NCI-H226 (cell line): ENCODE measurements at regions not wholly inside any gene's neighbourhood (a gene's known extent, or its start where the extent isn't known, plus 50 kb on each side); places are given as distances from the start of the nearest gene placed in this dataset.

ENCODE experiments used
- DNase-seq: peaks from one replicate; pipeline ENCODE4 v3.0.0-alpha.2; 2015

DNA sequence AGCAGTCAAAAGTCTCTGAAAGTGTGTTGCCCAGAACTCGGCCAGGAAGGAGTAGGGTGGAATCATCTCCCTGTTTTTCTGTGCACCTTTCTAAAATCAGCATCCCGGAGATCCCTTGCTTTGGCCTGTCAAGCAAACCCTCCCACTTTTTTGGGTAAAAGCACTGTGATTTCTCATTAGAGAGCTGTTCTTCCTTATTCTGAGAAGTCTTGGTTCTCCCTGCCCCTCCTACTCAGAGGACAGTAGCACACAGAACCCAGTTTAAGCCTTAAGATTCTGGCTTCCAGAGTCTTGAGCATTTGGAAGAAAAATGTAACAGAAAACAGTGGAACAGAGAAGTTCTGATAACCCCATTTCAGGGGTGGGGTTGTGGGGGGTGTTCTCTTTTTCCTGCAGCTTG, 52.6 kb upstream of the KATNAL1 start:
- DNase-seq, result no peak

GRCh38 chr13:30360586-30360985, 53.2 kb upstream of the KATNAL1 start:
- no peak for DNase-seq

DNA sequence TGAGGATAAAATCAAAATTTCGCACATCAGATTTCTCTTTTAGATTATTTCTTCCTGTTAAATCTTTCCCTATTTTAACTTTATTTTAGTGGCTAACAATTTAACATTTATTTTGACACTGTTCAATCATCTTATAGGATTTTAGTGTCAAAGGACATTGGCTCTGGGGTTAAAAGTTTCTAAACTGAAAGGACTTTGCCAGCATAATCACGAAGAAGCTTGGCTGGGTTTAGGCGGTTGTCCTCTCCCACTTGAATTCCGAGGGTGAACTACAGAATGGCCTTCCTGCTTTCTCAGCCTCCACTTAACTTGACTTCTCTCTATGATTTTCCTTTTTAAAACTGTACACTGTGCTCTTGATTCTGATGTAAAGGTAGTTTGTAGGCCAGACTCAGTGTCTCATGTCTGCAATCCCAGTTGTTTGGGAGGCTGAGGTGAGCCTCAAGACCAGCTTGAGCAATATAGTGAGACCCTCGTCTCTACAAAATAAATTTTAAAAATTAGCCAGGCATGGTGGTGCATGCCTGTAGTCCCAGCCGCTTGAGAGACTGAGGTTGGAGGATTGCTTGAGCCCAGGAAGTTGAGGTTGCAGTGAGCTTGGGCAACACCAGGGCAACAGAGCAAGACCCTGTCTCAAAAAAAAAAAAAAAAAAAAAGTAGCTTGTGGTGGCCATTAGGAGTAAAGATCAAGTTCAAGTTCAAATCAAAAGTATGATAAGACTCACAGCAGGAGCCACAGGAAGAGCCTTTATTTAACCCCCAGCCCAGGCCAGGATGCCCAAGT, 54.8 kb upstream of the KATNAL1 start:
- DNase-seq, result no peak

- no peak for DNase-seq
Observed at GRCh38 chr13:30362869-30363268, 55.5 kb upstream of the KATNAL1 start.

DNA sequence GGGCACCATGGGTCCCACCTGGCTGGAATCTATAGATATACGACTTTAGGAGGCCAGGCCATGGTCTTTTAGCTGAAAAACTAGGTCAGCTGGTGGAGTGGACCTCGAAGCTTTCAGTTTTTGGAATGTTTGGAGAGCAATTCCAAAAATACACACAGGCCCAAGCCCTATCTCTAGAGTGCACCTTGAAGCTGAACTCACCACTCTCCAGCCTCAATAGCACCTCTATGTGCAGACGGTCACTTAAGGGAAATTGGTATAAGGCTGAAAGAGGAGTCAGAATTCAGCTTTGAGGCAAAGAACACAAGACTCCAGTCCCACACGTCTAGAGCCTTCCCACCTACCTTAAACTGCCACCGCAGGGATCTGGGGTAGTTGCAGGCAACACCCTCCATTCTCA, 56.4 kb upstream of the KATNAL1 start:
- DNase-seq, result no peak

DNA sequence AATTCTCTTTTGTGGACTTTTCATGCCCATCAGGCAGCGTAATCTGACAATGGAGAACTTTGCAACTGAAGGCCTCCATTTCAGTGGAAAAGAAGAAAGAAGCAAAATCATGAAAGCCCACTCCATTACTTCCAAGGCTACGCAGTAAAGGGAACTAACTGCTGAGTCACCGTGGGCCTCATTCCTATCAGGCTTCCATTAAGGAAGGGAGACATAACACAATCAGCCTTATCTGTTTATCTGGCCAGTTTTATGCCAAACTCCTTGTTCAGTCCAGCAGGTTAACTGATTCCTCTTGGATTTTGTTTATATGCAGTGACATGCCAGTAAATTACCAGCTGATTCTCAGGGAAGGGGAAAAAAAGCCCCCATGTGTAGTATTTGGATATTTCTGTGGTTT, 56.8 kb upstream of the KATNAL1 start:
- DNase-seq, result no peak

- no peak for DNase-seq
Observed at GRCh38 chr13:30364876-30365275, 57.4 kb upstream of the UBE2L5 start.

DNA sequence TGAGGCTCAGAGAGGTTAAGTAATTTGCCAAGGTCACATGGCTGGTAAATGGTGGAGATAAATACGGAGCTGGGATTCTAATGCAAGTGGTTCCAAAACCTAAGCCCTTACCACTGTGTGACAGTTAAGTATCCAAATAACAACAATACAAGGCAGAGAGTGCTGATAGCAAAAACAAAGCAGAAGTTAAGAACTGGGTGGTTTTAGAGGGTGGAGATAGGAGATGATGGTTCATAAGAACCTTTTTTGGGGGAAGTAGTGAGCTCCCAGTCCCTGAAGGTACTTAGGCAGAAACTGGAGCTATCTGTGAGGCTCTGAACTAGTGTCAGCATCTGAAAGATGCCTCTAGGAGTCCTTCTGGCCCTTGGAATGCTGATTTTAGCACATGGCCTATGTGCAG, 56.2 kb upstream of the UBE2L5 start:
- no peak for DNase-seq

- DNase-seq, result no peak
Observed at GRCh38 chr13:30367296-30367695, 55.0 kb upstream of the UBE2L5 start.

DNA sequence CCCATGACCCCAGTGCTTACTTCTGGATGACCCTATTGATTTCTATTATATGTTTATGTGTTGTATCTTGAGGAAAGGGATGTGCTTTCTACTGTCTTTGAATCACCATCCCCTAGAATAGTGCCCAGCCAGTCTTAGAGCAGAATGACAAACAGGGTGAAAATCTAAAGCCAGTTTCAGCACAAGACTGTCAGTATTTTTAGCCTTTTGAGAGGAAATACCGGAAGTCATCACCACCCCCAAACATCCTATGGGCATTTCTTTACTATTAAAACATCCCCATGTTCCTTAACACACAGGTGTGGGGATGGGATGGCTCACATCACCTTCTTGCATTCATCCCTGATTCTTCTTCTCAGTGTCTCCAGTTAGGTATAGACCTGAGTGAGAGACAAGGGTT, 52.1 kb upstream of the UBE2L5 start:
- DNase-seq, result no peak

- no peak for DNase-seq
Observed at GRCh38 chr13:30370916-30371521, 51.3 kb upstream of the UBE2L5 start.

DNA sequence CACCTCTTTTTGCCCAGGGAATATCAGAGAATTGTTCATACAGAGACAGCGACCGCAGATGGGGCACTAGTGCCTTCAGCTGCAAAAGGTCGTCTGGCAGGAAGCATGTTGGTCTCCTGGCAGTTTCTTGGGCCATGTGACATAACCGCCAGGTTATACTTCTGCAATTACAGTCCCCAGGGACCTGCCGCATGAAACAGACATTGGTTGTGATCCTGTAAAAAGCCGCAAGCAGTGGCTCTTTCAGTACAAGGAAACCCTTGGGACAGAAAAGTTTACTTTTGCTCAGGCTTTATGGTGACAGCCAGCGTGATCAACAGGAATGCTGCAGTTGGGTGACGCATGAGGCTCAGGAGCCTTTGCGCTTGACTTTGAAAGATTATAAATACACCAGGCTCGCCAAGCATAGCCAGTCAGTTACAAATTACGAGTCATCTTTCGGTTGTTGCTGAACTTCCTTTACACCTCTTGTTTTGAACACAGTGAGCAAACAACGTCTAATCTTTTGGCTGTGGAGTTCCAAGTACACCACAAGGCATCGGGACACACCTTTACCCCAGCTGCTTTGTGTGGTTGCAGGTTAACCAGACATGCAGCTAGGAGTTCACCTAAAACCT, 50.5 kb upstream of the UBE2L5 start:
- DNase-seq, result peak; percentile 31
